ENCODE measurements at regions not wholly inside any gene's neighbourhood (a gene's known extent, or its start where the extent isn't known, plus 50 kb on each side); places are given as distances from the start of the nearest gene placed in this dataset.

- in situ Hi-C loops (cut with MboI; ENCODE audit: low sequenced_read_pairs): no loop called here
Measured at GRCh38 chr14:50036637-50037036, 79.7 kb downstream of the VCPKMT start.

- in situ Hi-C loops (cut with MboI; ENCODE audit: low sequenced_read_pairs): no loop called here
Measured at GRCh38 chr14:50037240-50037639, 79.1 kb downstream of the VCPKMT start.

- in situ Hi-C loops (cut with MboI; ENCODE audit: low sequenced_read_pairs): no loop called here
Measured at GRCh38 chr14:50037852-50038251, 78.5 kb downstream of the VCPKMT start.

GRCh38 chr14:50038398-50039119 is 77.8 kb downstream of the VCPKMT start:
- in situ Hi-C loops (cut with MboI; ENCODE audit: low sequenced_read_pairs): no loop called here

- in situ Hi-C loops (cut with MboI; ENCODE audit: low sequenced_read_pairs): no loop called here
Measured at GRCh38 chr14:50039120-50039517, 77.3 kb downstream of the VCPKMT start.

GRCh38 chr14:50039734-50040400 is 76.5 kb downstream of the VCPKMT start:
- in situ Hi-C loops (cut with MboI; ENCODE audit: low sequenced_read_pairs): no loop called here

GRCh38 chr14:50040401-50040775 is 76.0 kb downstream of the VCPKMT start:
- in situ Hi-C loops (cut with MboI; ENCODE audit: low sequenced_read_pairs): no loop called here

GRCh38 chr14:50040895-50041465 is 75.4 kb downstream of the VCPKMT start:
- in situ Hi-C loops (cut with MboI; ENCODE audit: low sequenced_read_pairs): no loop called here

GRCh38 chr14:50041980-50042379 is 74.4 kb downstream of the VCPKMT start:
- in situ Hi-C loops (cut with MboI; ENCODE audit: low sequenced_read_pairs): no loop called here

- in situ Hi-C loops (cut with MboI; ENCODE audit: low sequenced_read_pairs): no loop called here
Measured at GRCh38 chr14:50044042-50044651, 72.2 kb downstream of the VCPKMT start.

GRCh38 chr14:50045039-50045711 is 71.2 kb downstream of the VCPKMT start:
- in situ Hi-C loops (cut with MboI; ENCODE audit: low sequenced_read_pairs): no loop called here

- in situ Hi-C loops (cut with MboI; ENCODE audit: low sequenced_read_pairs): no loop called here
Measured at GRCh38 chr14:50045837-50046236, 70.5 kb downstream of the VCPKMT start.

GRCh38 chr14:50047274-50047676 is 69.1 kb downstream of the VCPKMT start:
- in situ Hi-C loops (cut with MboI; ENCODE audit: low sequenced_read_pairs): no loop called here

- in situ Hi-C loops (cut with MboI; ENCODE audit: low sequenced_read_pairs): no loop called here
Measured at GRCh38 chr14:50049093-50049492, 67.3 kb downstream of the VCPKMT start.

- in situ Hi-C loops (cut with MboI; ENCODE audit: low sequenced_read_pairs): loop anchor here (25.0 kb wide), 1 partner anchor 163 kb away; the partner anchor contains the start of gene ARF6
Measured at GRCh38 chr14:50049703-50050570, 66.4 kb downstream of the VCPKMT start.

GRCh38 chr14:50051106-50051505 is 65.3 kb downstream of the VCPKMT start:
- in situ Hi-C loops (cut with MboI; ENCODE audit: low sequenced_read_pairs): loop anchor here (25.0 kb wide), 1 partner anchor 164 kb away; the partner anchor contains the start of gene ARF6

- in situ Hi-C loops (cut with MboI; ENCODE audit: low sequenced_read_pairs): loop anchor here (25.0 kb wide), 1 partner anchor 164 kb away; the partner anchor contains the start of gene ARF6
Measured at GRCh38 chr14:50051706-50052105, 64.7 kb downstream of the VCPKMT start.

GRCh38 chr14:50052517-50052916 is 63.9 kb downstream of the VCPKMT start:
- in situ Hi-C loops (cut with MboI; ENCODE audit: low sequenced_read_pairs): loop anchor here (25.0 kb wide), 1 partner anchor 165 kb away; the partner anchor contains the start of gene ARF6

- in situ Hi-C loops (cut with MboI; ENCODE audit: low sequenced_read_pairs): loop anchor here (25.0 kb wide), 1 partner anchor 167 kb away; the partner anchor contains the start of gene ARF6
Measured at GRCh38 chr14:50053935-50054334, 62.4 kb downstream of the VCPKMT start.

Data from HL-60/S4 treated with phorbol 12-myristate 13-acetate at 8.2 ng/mL for 4 days and 3 days (cell line).